ENCODE measurements at regions not wholly inside any gene's neighbourhood (a gene's known extent, or its start where the extent isn't known, plus 50 kb on each side); places are given as distances from the start of the nearest gene placed in this dataset.

DNA sequence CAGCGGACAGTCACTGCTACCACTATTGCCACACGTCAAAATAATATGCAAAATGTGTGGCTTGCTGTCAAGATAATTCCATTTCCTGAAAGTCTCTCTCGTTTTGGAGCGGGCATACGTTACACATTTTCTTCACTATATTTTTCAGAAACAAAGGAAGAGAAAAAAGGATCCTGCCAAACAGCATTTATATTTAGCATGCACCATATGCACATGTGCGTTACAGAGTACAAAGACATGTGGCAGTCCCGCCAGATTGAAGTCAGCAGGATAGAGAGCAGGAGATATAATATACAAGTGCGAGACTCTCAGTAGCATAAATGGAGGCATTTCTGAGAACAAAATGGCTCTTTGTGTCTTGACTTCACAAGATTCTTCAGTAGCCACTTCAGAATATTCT lies 221.6 kb upstream of the KIF2A start:
- H3K9ac ChIP-seq (ENCODE audit: low read length): no peak overlapping the region
- H3K4me2 ChIP-seq (ENCODE audit: low read depth, low read length): no peak overlapping the region
- no peaks in the 10 kb centered on the region for H3F3A ChIP-seq (ENCODE audit: insufficient read depth, low read length)
- H3K27ac ChIP-seq (ENCODE audit: low read length): no peak overlapping the region
- no peak overlapping the region for H3K4me3 ChIP-seq (ENCODE audit: low read length)
- H2AFZ ChIP-seq (ENCODE audit: low read length): no peak overlapping the region
- DNase-seq: no peak
- no peaks in the 10 kb centered on the region for H3K36me3 ChIP-seq (replicated peaks; ENCODE audit: insufficient read depth, low read length)
- no peaks in the 10 kb centered on the region for H3K4me1 ChIP-seq (ENCODE audit: low read length)
- no peaks in the 10 kb centered on the region for H3K79me2 ChIP-seq (ENCODE audit: low read length)
- no peaks in the 10 kb centered on the region for H3K9me2 ChIP-seq (replicated peaks; ENCODE audit: insufficient read depth, low read length)
- no peaks in the 10 kb centered on the region for H4K20me1 ChIP-seq (ENCODE audit: insufficient read depth, low read length)
- no peaks in the 10 kb centered on the region for H3K27me3 ChIP-seq (replicated peaks; ENCODE audit: insufficient read depth, low read length)
- no peaks in the 10 kb centered on the region for H3K9me3 ChIP-seq (replicated peaks; ENCODE audit: insufficient read depth, low read length)
- TF ChIP-seq EZH2 (optimal IDR thresholded peaks at IDR 0.05; ENCODE audit: low read depth, low read length) (no peak), EZH2phosphoT487 (IDR thresholded peaks at IDR 0.05; ENCODE audit: low read length) (no peak)
- TF ChIP-seq, protein P1, sequence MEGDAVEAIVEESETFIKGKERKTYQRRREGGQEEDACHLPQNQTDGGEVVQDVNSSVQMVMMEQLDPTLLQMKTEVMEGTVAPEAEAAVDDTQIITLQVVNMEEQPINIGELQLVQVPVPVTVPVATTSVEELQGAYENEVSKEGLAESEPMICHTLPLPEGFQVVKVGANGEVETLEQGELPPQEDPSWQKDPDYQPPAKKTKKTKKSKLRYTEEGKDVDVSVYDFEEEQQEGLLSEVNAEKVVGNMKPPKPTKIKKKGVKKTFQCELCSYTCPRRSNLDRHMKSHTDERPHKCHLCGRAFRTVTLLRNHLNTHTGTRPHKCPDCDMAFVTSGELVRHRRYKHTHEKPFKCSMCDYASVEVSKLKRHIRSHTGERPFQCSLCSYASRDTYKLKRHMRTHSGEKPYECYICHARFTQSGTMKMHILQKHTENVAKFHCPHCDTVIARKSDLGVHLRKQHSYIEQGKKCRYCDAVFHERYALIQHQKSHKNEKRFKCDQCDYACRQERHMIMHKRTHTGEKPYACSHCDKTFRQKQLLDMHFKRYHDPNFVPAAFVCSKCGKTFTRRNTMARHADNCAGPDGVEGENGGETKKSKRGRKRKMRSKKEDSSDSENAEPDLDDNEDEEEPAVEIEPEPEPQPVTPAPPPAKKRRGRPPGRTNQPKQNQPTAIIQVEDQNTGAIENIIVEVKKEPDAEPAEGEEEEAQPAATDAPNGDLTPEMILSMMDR (IDR thresholded peaks at IDR 0.05; ENCODE audit: low read length): no peak

DNA sequence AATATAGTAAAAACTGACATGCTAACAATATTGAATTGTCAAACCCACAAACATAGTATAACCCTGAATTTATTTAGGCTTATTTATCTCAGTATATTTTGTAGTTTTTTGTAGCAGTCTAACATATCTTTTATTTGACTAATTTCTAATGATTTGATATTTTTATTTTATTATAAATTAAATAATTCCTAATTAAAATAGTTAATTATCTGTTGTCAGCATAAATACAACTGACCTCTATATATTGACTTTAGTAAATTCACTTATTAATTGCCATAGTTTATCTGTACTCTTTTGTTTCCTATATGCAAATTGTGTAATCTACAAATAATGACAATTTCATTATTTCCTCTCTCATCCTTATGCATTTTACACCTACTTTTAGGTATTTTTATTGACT lies 215.1 kb upstream of the KIF2A start:
- no peak overlapping the region for H3K27ac ChIP-seq (ENCODE audit: low read length)
- TF ChIP-seq EZH2 (optimal IDR thresholded peaks at IDR 0.05; ENCODE audit: low read depth, low read length): no peak
- TF ChIP-seq EZH2phosphoT487 (IDR thresholded peaks at IDR 0.05; ENCODE audit: low read length): no peak
- TF ChIP-seq, protein P1 (IDR thresholded peaks at IDR 0.05; ENCODE audit: low read length): no peak
- no peak for DNase-seq
- no peak overlapping the region for H3K9ac ChIP-seq (ENCODE audit: low read length)
- H4K20me1 ChIP-seq (ENCODE audit: insufficient read depth, low read length): no peaks in the 10 kb centered on the region
- no peaks in the 10 kb centered on the region for H3K27me3 ChIP-seq (replicated peaks; ENCODE audit: insufficient read depth, low read length)
- H3K36me3 ChIP-seq (replicated peaks; ENCODE audit: insufficient read depth, low read length): no peaks in the 10 kb centered on the region
- no peak overlapping the region for H3K4me3 ChIP-seq (ENCODE audit: low read length)
- H3K9me2 ChIP-seq (replicated peaks; ENCODE audit: insufficient read depth, low read length): no peaks in the 10 kb centered on the region
- H3K9me3 ChIP-seq (replicated peaks; ENCODE audit: insufficient read depth, low read length): no peaks in the 10 kb centered on the region
- peaks cover 4% of the 10 kb centered on the region for H3K4me1 ChIP-seq (ENCODE audit: low read length)
- no peaks in the 10 kb centered on the region for H3F3A ChIP-seq (ENCODE audit: insufficient read depth, low read length)
- H2AFZ ChIP-seq (ENCODE audit: low read length): no peak overlapping the region
- H3K4me2 ChIP-seq (ENCODE audit: low read depth, low read length): no peak overlapping the region
- no peaks in the 10 kb centered on the region for H3K79me2 ChIP-seq (ENCODE audit: low read length)

DNA sequence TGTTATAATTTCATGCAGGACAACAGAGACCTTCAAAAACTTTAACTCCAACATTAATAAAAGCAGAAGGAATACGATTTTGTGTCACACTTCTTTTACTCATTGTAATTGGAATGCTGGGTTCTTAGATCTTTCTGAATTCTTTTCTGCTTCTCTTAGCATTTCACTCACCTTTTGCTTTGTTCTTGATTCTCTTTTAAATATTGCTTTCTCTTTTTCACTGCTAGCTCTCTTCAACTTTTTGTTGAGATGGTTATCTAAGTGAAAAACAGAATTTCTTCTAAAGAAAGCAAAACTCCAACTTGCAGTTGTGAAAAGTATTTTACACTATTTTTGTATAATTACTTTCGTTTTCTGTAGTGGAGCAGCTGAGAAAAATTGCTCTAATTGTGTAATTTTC lies 212.6 kb upstream of the KIF2A start:
- peak overlapping the region; percentile 45 for H3K4me2 ChIP-seq (ENCODE audit: low read depth, low read length)
- no peaks in the 10 kb centered on the region for H3K36me3 ChIP-seq (replicated peaks; ENCODE audit: insufficient read depth, low read length)
- H3F3A ChIP-seq (ENCODE audit: insufficient read depth, low read length): no peaks in the 10 kb centered on the region
- H3K4me1 ChIP-seq (ENCODE audit: low read length): peaks cover 4% of the 10 kb centered on the region
- no peaks in the 10 kb centered on the region for H4K20me1 ChIP-seq (ENCODE audit: insufficient read depth, low read length)
- DNase-seq: peak; percentile 47
- H3K79me2 ChIP-seq (ENCODE audit: low read length): no peaks in the 10 kb centered on the region
- no peak overlapping the region for H3K9ac ChIP-seq (ENCODE audit: low read length)
- peak overlapping the region; percentile 17 for H2AFZ ChIP-seq (ENCODE audit: low read length)
- H3K27me3 ChIP-seq (replicated peaks; ENCODE audit: insufficient read depth, low read length): no peaks in the 10 kb centered on the region
- peak overlapping the region; percentile 31 for H3K4me3 ChIP-seq (ENCODE audit: low read length)
- H3K9me3 ChIP-seq (replicated peaks; ENCODE audit: insufficient read depth, low read length): no peaks in the 10 kb centered on the region
- H3K27ac ChIP-seq (ENCODE audit: low read length): no peak overlapping the region
- no peak for TF ChIP-seq EZH2phosphoT487 (IDR thresholded peaks at IDR 0.05; ENCODE audit: low read length)
- no peak for TF ChIP-seq EZH2 (optimal IDR thresholded peaks at IDR 0.05; ENCODE audit: low read depth, low read length)
- TF ChIP-seq, protein P1 (IDR thresholded peaks at IDR 0.05; ENCODE audit: low read length): no peak
- no peaks in the 10 kb centered on the region for H3K9me2 ChIP-seq (replicated peaks; ENCODE audit: insufficient read depth, low read length)
